Stimulated activated CD4-positive, alpha-beta T cell treated with anti-CD3 and anti-CD28 coated beads, TNF-alpha, amount 100 ng/mL, for 48 hours (primary cell): ENCODE measurements at regions not wholly inside any gene's neighbourhood (a gene's known extent, or its start where the extent isn't known, plus 50 kb on each side); places are given as distances from the start of the nearest gene placed in this dataset.

Experiments used
- DNase-seq, 3 donors: peaks; one replicate each; pipeline ENCODE4 v3.0.0-alpha.2; 2020; ENCODE audit warnings: low read depth in 3 of 3

GRCh38 chr14:27927519-27927918 lies 839.1 kb upstream of the FOXG1 start:
- no peak for DNase-seq

- no peak for DNase-seq
Observed at GRCh38 chr14:27929797-27930347, 836.7 kb upstream of the FOXG1 start.

- no peak for DNase-seq
Observed at GRCh38 chr14:27938392-27938791, 828.2 kb upstream of the FOXG1 start.

- no peak for DNase-seq
Observed at GRCh38 chr14:27945512-27945911, 821.1 kb upstream of the FOXG1 start.

- no peak for DNase-seq
Observed at GRCh38 chr14:27958757-27959156, 807.8 kb upstream of the FOXG1 start.

- no peak for DNase-seq
Observed at GRCh38 chr14:27995691-27996090, 770.9 kb upstream of the FOXG1 start.

GRCh38 chr14:28001002-28001401 lies 765.6 kb upstream of the FOXG1 start:
- no peak for DNase-seq

GRCh38 chr14:28012629-28013415 lies 753.8 kb upstream of the FOXG1 start:
- no peak for DNase-seq

- no peak for DNase-seq
Observed at GRCh38 chr14:28020112-28020511, 746.5 kb upstream of the FOXG1 start.

GRCh38 chr14:28023853-28024252 lies 742.7 kb upstream of the FOXG1 start:
- no peak for DNase-seq

GRCh38 chr14:28052251-28052650 lies 714.3 kb upstream of the FOXG1 start:
- no peak for DNase-seq

- DNase-seq, result no peak
Observed at GRCh38 chr14:28055008-28055407, 711.6 kb upstream of the FOXG1 start.

- no peak for DNase-seq
Observed at GRCh38 chr14:28057359-28058296, 709.0 kb upstream of the FOXG1 start.

- no peak for DNase-seq
Observed at GRCh38 chr14:28059254-28059653, 707.3 kb upstream of the FOXG1 start.

GRCh38 chr14:28061006-28061405 lies 705.6 kb upstream of the FOXG1 start:
- DNase-seq, result no peak

- no peak for DNase-seq
Observed at GRCh38 chr14:28077021-28077420, 689.6 kb upstream of the FOXG1 start.

GRCh38 chr14:28083389-28083788 lies 683.2 kb upstream of the FOXG1 start:
- no peak for DNase-seq

GRCh38 chr14:28088125-28088524 lies 678.5 kb upstream of the FOXG1 start:
- DNase-seq, result no peak

GRCh38 chr14:28097585-28097984 lies 669.0 kb upstream of the FOXG1 start:
- DNase-seq, result no peak

- no peak for DNase-seq
Observed at GRCh38 chr14:28098856-28099255, 667.7 kb upstream of the FOXG1 start.

GRCh38 chr14:28102001-28102400 lies 664.6 kb upstream of the FOXG1 start:
- DNase-seq, result no peak

GRCh38 chr14:28102814-28103213 lies 663.8 kb upstream of the FOXG1 start:
- no peak for DNase-seq

GRCh38 chr14:28113311-28113710 lies 653.3 kb upstream of the FOXG1 start:
- DNase-seq, result no peak
